ENCODE measurements at regions not wholly inside any gene's neighbourhood (a gene's known extent, or its start where the extent isn't known, plus 50 kb on each side); places are given as distances from the start of the nearest gene placed in this dataset.

GRCh38 chr2:42849311-42849710 lies 56.9 kb upstream of the HAAO start:
- intact Hi-C loops (cut with micrococcal nuclease): no loop called here
- DNase-seq (ENCODE audit: low spot score): no peak
- H3K9me3 Mint-ChIP-seq: no peaks in the 10 kb centered on the region
- no peak overlapping the region for H3K4me3 Mint-ChIP-seq
- peaks cover 8% of the 10 kb centered on the region for H3K27me3 Mint-ChIP-seq (ENCODE audit: insufficient read depth)
- no peaks in the 10 kb centered on the region for H3K4me1 Mint-ChIP-seq (ENCODE audit: low read depth)
- no peak overlapping the region for H3K27ac Mint-ChIP-seq
- no peaks in the 10 kb centered on the region for H3K36me3 Mint-ChIP-seq (ENCODE audit: low read depth)

- Mint-ChIP-seq H3K27ac (no peak overlapping the region), H3K36me3 (ENCODE audit: low read depth) (no peaks in the 10 kb centered on the region), H3K4me1 (ENCODE audit: low read depth) (no peaks in the 10 kb centered on the region), H3K9me3 (no peaks in the 10 kb centered on the region), H3K27me3 (ENCODE audit: insufficient read depth) (peaks cover 11% of the 10 kb centered on the region), H3K4me3 (no peak overlapping the region)
- intact Hi-C loops (cut with micrococcal nuclease): no loop called here
- no peak for DNase-seq (ENCODE audit: low spot score)
Observed at GRCh38 chr2:42848726-42849290, 56.4 kb upstream of the HAAO start.

- intact Hi-C loops (cut with micrococcal nuclease): no loop called here
- no peaks in the 10 kb centered on the region for H3K36me3 Mint-ChIP-seq (ENCODE audit: low read depth)
- H3K27me3 Mint-ChIP-seq (ENCODE audit: insufficient read depth): peaks cover 12% of the 10 kb centered on the region
Observed at GRCh38 chr2:42848265-42848664, 55.9 kb upstream of the HAAO start.

GRCh38 chr2:42847596-42848151 lies 55.3 kb upstream of the HAAO start:
- Mint-ChIP-seq H3K4me3 (no peak overlapping the region), H3K4me1 (ENCODE audit: low read depth) (no peaks in the 10 kb centered on the region), H3K36me3 (ENCODE audit: low read depth) (no peaks in the 10 kb centered on the region), H3K27ac (no peak overlapping the region), H3K27me3 (ENCODE audit: insufficient read depth) (peaks cover 14% of the 10 kb centered on the region), H3K9me3 (no peaks in the 10 kb centered on the region)
- DNase-seq (ENCODE audit: low spot score): no peak
- intact Hi-C loops (cut with micrococcal nuclease): no loop called here

More at GRCh38 chr2:42848265-42848664, 55.9 kb upstream of the HAAO start:
- no peak overlapping the region for H3K4me3 Mint-ChIP-seq
- no peak for DNase-seq (ENCODE audit: low spot score)
- no peaks in the 10 kb centered on the region for H3K9me3 Mint-ChIP-seq
- H3K27ac Mint-ChIP-seq: no peak overlapping the region
- H3K4me1 Mint-ChIP-seq (ENCODE audit: low read depth): no peaks in the 10 kb centered on the region

- H3K27me3 Mint-ChIP-seq (ENCODE audit: insufficient read depth): peaks cover 14% of the 10 kb centered on the region
- intact Hi-C loops (cut with micrococcal nuclease): no loop called here
Observed at GRCh38 chr2:42846932-42847595, 54.7 kb upstream of the HAAO start.

GRCh38 chr2:42846026-42846425 lies 53.6 kb upstream of the HAAO start:
- Mint-ChIP-seq H3K4me1 (ENCODE audit: low read depth) (no peaks in the 10 kb centered on the region), H3K36me3 (ENCODE audit: low read depth) (no peaks in the 10 kb centered on the region), H3K9me3 (no peaks in the 10 kb centered on the region), H3K27ac (no peak overlapping the region), H3K4me3 (no peak overlapping the region), H3K27me3 (ENCODE audit: insufficient read depth) (peaks cover 14% of the 10 kb centered on the region)
- intact Hi-C loops (cut with micrococcal nuclease): no loop called here
- no peak for DNase-seq (ENCODE audit: low spot score)

More at GRCh38 chr2:42846932-42847595, 54.7 kb upstream of the HAAO start:
- DNase-seq (ENCODE audit: low spot score): no peak
- Mint-ChIP-seq H3K9me3 (no peaks in the 10 kb centered on the region), H3K4me1 (ENCODE audit: low read depth) (no peaks in the 10 kb centered on the region), H3K27ac (no peak overlapping the region), H3K36me3 (ENCODE audit: low read depth) (no peaks in the 10 kb centered on the region), H3K4me3 (no peak overlapping the region)

- Mint-ChIP-seq H3K4me1 (ENCODE audit: low read depth) (no peaks in the 10 kb centered on the region), H3K27ac (no peak overlapping the region), H3K36me3 (ENCODE audit: low read depth) (no peaks in the 10 kb centered on the region), H3K4me3 (no peak overlapping the region), H3K9me3 (no peaks in the 10 kb centered on the region), H3K27me3 (ENCODE audit: insufficient read depth) (peaks cover 14% of the 10 kb centered on the region)
- no peak for DNase-seq (ENCODE audit: low spot score)
- intact Hi-C loops (cut with micrococcal nuclease): no loop called here
Observed at GRCh38 chr2:42844901-42845821, 52.8 kb upstream of the HAAO start.

GRCh38 chr2:42844366-42844765 lies 52.0 kb upstream of the HAAO start:
- Mint-ChIP-seq H3K36me3 (ENCODE audit: low read depth) (no peaks in the 10 kb centered on the region), H3K4me1 (ENCODE audit: low read depth) (no peaks in the 10 kb centered on the region), H3K4me3 (no peak overlapping the region), H3K27me3 (ENCODE audit: insufficient read depth) (peaks cover 14% of the 10 kb centered on the region), H3K9me3 (no peaks in the 10 kb centered on the region), H3K27ac (no peak overlapping the region)
- intact Hi-C loops (cut with micrococcal nuclease): no loop called here
- no peak for DNase-seq (ENCODE audit: low spot score)

GRCh38 chr2:42843611-42844010 lies 51.2 kb upstream of the HAAO start:
- peaks cover 12% of the 10 kb centered on the region for H3K27me3 Mint-ChIP-seq (ENCODE audit: insufficient read depth)
- intact Hi-C loops (cut with micrococcal nuclease): no loop called here
- no peak overlapping the region for H3K4me3 Mint-ChIP-seq
- no peaks in the 10 kb centered on the region for H3K4me1 Mint-ChIP-seq (ENCODE audit: low read depth)
- no peaks in the 10 kb centered on the region for H3K36me3 Mint-ChIP-seq (ENCODE audit: low read depth)
- no peak for DNase-seq (ENCODE audit: low spot score)
- H3K27ac Mint-ChIP-seq: no peak overlapping the region
- H3K9me3 Mint-ChIP-seq: no peaks in the 10 kb centered on the region

- Mint-ChIP-seq H3K9me3 (no peaks in the 10 kb centered on the region), H3K4me3 (no peak overlapping the region), H3K36me3 (ENCODE audit: low read depth) (no peaks in the 10 kb centered on the region), H3K27me3 (ENCODE audit: insufficient read depth) (peaks cover 12% of the 10 kb centered on the region), H3K27ac (no peak overlapping the region), H3K4me1 (ENCODE audit: low read depth) (no peaks in the 10 kb centered on the region)
- DNase-seq (ENCODE audit: low spot score): no peak
- intact Hi-C loops (cut with micrococcal nuclease): no loop called here
Observed at GRCh38 chr2:42843131-42843530, 50.7 kb upstream of the HAAO start.

GRCh38 chr2:42842466-42842865 lies 50.1 kb upstream of the HAAO start:
- Mint-ChIP-seq H3K36me3 (ENCODE audit: low read depth) (no peaks in the 10 kb centered on the region), H3K4me1 (ENCODE audit: low read depth) (no peaks in the 10 kb centered on the region), H3K27me3 (ENCODE audit: insufficient read depth) (peaks cover 12% of the 10 kb centered on the region), H3K9me3 (no peaks in the 10 kb centered on the region), H3K27ac (no peak overlapping the region), H3K4me3 (no peak overlapping the region)
- no peak for DNase-seq (ENCODE audit: low spot score)
- intact Hi-C loops (cut with micrococcal nuclease): no loop called here
